ENCODE measurements at regions not wholly inside any gene's neighbourhood (a gene's known extent, or its start where the extent isn't known, plus 50 kb on each side); places are given as distances from the start of the nearest gene placed in this dataset.

DNA sequence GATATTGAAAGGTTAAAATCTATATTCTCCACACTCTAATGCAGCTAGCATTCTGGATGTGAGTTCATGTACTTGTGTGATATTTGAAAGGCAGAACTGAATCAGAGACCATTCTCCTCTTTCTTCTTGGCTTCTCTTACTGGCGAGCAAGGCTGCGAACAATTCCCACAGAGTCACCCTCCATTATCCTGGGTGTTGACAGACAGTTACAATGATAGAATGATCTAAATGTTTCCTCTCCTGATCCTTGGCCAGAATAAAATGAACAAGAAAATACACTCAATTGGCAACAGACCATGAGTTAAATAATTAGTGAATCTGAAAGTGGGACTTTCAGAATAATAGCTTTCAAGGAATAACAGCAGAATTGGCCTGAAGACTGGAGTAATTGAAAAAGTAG is 342.8 kb downstream of the RAPGEF2 start:
- DNase-seq = no peak

DNA sequence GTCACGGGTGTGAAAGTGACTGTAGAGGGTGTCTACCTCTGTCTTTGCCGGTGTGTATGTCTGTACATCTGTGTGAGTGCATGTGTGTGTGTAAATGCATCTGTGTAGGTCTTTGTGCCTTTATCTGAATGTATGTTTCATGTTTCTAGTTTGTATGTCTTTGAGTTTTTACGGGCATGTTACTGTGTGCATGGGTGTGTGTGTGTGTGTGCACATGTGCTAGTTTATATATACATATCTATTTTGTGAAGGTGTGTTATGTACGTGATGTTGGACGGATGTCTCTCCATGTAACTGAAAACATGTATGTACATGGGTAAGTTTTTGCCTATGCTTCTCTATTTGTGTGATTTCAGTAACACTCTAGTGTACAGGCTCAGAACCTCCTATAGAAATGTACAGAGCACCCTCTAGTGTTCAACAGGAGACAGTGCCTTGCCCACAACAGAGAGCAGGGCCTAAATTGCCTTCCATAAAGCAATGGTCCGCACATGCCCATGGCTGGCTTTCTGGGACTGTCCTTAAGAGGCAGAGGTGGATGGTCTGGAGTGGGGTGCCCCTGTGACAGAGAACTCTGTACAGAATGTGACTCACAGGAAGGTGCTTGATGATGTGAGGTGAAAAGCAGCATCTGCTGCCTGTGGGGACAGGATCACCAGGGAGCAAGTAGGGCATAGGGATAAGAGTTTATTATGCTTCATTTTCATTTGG is 343.5 kb downstream of the RAPGEF2 start:
- peak; percentile 4 for DNase-seq

DNA sequence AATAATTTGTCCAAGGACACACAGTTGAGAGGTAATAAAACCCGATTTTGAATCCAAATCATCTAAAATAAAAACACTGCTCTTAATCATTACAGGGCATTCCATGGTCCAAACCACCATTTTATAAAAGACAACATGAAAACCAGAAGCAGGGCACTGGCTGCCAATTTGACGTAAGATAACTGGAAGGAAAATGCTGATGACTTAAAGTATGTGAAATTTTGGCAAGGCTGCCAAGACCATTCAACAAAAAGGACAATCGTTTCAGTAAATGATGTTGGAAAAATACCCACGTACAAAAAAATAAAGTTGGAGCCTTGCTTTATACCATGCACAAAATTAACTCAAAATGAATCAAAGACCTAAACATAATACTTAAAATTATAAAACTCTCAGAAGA is 344.4 kb downstream of the RAPGEF2 start:
- no peak for DNase-seq

DNA sequence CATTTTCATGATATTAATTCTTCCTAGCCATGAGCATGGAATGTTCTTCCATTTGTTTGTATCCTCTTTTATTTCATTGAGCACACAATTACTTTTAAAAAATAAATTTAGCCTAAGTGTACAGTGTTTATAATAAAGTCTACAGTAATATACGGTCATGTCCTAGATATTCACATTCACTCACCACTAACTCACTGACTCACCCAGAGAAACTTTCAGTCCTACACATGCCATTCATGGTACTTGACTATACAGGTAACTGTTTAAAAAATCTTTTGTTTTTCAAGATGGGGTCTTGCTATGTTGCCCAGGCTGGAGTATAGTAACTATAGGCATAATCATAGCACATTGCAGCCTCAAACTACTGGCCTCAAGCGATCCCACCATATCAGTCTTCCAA is 348.1 kb downstream of the RAPGEF2 start:
- DNase-seq = no peak

DNA sequence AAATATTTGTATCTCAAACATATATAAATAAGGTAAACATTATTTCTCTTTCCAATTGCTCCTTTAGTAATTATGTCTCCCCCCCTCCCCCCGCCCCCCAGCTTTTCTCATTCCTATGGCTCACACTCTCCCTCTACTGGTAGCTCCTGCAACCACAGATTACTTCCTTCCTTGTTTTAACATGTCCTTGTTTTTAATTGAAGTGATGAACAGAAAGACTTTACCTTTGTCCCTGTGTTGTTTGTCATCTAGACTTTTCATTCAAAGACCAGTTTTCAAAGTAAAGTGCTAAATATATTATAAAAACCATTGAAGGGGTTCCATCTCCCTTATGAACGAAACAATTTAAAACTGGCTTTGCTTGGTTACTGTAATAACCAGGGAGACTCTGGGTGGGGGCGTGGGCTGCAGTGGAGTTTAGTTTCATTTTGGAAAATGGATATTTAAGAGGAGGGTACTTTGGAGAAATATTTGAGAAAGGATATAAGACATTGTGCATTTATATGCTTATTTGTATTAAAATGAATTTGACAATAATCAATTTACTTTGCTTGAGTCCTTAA is 352.9 kb downstream of the RAPGEF2 start:
- no peak for DNase-seq

DNA sequence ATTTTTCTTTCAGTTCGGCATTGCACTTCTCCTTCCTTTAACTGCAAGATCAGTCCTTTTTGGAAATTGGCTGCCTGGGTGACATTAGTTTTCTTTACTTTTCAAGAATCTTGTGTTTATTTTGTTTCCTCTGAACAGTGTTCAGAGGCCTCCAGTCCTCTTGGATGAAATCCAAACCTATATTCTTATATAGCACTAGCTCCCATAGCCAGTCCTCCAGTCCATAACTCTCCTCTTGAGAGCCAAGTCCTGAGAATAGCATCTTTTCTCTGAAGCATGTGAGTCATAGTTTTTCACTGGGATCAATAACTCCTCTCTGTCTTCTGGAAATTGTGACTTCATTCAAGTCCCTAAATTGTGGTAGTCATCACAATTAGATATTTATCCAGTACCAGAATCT is 357.5 kb downstream of the RAPGEF2 start:
- no peak for DNase-seq

DNA sequence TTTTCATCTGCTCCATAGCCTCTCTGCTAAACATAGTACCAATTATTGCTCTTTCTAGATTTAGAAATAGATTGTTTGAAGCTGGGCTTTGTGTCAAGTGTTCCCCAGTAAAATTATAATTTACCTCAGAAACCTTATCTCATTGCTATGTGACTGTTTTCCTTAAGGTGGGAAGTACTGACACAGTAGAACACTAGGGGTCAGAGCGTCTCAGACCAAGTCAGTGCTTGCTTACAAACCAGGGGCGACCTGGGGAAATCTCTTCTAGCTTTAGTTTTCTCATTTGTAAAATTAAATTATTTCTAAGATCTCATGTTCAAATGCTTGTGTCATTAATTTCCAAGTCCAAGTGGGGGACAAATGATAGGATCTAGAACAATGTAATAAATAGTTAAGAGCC is 360.4 kb downstream of the RAPGEF2 start:
- DNase-seq = no peak

DNA sequence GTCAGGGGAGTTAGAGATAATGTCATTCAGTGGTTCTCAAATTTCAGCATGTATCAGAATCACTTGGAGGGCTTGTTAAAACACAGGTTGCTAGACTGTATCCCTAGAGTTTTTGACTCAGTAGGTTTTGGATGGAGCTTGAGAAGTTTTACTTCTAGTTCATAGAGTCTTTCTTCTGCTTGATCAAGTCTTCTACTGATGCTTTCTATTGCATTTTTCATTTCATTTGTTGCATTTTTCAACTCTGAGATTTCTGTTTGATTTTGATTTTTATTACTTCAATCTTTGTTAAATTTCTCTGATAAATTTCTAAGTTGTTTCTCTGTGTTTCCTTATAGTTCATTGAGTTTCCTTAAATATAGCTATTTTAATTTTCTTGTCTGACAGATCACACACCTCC is 361.4 kb downstream of the RAPGEF2 start:
- DNase-seq = no peak

DNA sequence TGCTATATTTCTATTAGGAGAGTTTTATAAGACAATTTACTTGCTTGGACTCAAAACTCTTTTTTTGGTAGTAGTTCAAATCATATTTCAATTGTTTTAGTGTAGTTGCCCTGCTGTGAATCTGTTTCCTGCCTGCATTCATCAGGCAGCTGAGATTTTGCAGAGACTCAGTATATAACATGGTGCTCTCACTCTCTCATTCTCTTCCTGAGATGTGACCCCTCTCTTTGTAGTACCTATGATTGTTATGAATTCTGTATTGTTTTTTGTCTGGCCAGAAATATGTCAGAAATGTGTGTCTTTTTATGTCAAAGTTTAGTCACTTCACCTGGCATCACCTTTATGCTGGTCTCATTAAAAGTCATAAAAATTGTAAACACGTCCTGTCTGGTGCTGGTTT is 374.0 kb downstream of the RAPGEF2 start:
- no peak for DNase-seq

DNA sequence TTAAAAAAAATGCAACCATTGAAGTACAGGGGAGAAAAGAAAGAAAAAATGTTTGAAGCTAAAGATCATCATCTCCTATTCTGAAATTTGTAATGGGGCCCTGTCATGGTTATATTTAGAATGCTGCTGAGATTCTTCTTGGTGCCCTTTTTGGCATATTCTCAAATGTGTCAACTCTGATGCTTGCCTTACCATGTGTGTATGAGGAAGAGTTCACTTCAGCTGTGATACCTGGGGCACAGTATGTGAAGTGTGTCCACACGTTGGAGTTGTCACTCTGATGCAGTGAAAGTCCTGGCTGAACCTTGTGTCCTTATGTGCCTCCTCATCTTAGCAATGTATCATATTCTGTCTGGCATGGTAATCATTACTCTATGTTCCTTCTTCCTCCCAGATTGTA is 377.9 kb downstream of the RAPGEF2 start:
- DNase-seq = no peak

DNA sequence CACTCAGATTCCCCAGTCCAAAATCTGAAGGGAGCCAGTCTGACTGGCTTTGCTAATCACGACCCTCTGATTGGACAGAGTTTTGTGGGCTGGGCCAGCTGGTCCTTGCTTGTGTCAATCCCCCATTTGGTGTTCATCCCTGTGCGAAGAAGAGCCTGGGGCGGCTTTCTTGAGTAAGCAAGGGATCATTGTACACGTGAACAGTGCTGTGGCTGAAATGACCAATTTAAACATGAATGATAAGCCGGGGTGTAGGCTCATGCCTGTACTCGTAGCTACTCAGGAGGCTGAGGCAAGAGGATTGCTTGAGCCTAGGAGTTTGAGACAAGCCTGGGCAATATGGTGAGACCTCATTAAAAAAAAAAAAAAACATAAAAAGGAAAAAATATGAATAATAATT is 379.1 kb downstream of the RAPGEF2 start:
- no peak for DNase-seq

DNA sequence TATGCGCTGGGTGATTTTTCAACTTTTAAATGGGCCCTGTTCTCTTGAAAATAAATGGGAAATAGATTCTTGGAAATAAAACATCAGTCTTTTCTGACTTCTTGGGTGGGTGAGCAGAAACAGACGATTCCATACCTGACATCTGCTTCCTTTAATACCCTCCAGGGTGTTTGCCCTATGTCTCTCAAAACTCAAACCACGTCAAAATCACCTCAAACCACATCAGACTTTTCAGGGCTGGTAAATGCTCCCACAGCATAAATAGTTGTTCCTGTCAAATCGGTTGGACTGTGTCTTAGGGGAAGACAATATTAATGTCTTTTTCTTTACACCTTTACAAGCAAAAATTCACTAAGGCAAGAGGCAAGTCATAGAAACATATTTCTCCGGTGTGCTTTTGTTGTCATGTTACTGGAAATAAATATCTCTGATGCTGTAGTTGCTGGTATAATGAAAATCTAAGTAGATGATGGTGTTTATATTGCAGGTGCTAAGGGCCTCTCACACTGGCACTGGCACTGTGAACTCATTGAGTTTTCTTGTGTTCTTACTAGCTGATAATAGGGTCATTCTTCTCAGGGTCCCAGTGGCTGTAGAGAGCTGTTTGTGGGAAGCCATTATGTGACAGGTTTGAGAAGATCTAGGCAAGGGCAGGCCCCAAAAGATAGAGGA is 380.4 kb downstream of the RAPGEF2 start:
- DNase-seq = no peak

DNA sequence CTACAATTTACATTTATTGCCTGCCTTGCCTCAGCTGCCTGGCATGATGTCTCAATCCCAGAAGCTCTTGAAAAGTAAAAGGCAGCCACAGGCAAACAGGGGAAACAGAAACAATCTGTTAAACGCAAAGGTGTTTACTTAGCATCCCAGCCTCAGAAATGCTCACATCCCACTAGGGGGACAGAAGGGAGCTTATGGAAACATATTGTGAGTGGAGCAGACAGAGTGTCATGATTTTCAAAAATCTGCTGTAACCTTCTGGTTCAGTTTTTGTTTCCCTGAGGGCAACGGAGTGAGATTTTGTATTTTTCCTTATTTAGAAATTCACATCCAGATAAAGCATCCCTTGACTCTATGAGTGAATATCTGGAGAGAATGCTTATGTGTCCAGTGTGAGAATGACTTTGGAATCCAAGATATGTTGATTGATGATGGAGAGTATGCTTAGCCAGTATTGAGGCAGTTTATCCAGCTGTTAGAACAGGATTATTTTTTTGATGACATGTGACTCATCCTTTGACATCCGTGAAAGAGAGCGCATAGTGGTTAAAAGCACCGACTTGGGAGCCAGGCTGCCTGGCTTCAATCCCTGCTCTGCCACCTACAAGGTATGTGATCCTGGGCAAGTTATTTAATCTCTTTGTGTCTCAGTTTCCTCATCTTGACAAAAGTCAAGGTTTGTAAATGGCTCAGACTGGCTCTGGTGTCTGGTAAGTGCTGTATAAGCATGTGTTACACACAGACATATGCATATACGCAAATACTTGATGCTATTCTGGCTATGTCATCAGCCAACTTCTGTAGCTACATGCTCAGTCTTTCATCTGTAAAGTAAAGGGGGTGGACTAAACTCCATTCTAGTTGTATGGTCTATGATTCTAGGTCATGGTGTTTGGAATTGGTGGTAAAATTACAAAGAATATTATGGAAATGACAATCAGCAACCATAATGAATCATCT is 381.2 kb downstream of the RAPGEF2 start:
- no peak for DNase-seq

DNA sequence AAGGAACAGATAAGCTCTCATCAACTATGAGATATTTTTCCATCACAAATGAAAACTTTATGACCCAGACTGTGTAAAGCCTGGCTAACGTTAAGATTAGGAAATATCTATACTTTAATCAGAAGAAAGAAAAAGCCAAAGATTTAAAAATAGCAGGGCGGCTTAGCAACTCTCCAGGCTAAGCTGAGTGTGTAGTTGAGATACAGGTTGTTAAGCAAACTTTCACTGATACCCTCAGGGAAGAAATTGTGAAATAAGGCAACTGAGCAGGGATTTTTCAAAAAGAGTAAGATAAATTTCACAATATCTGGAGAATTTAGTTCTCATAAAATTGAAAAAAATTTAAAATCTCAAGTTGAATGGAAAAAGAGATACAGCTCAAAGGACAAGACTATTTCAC is 382.0 kb downstream of the RAPGEF2 start:
- DNase-seq = no peak

DNA sequence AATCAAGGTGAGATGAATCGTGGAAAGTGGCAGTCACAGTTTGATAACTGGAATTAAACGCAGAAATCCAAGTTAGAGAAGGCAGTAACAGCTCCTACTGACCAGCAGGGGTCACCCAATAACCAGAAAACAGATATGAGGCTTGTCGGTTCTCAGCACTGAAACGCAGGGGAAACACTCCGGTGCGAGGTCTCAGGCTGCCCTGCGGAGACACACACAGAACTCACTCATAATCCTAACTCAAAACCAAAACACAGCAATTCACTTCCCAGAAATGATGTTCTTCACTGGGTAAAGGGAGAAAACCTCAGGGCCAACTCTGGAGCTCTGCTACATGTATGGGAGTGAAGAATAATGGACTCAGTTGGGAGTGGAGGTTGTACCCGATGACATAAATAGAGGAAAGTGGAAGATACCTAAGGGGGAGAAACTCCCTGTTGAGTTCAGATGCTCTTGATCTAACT is 384.4 kb downstream of the RAPGEF2 start:
- DNase-seq = no peak

DNA sequence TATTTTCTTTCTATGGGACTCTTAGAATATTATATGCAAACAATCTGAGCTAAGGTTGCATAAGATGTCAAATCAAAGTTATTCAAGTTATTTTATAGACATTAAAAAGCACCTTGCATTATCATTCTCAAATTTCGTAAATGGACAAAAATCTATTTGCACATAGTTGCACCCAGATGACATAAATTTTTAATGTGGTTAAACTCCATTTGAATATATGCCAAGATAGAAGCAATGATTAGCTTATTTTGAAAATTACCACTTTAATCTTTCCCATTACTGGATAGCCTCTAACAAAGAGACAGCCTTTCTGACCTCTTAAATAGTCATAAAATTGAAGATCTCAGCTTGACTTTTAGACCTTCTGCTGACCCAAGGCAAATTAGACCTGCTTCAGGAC is 386.8 kb downstream of the RAPGEF2 start:
- no peak for DNase-seq

DNA sequence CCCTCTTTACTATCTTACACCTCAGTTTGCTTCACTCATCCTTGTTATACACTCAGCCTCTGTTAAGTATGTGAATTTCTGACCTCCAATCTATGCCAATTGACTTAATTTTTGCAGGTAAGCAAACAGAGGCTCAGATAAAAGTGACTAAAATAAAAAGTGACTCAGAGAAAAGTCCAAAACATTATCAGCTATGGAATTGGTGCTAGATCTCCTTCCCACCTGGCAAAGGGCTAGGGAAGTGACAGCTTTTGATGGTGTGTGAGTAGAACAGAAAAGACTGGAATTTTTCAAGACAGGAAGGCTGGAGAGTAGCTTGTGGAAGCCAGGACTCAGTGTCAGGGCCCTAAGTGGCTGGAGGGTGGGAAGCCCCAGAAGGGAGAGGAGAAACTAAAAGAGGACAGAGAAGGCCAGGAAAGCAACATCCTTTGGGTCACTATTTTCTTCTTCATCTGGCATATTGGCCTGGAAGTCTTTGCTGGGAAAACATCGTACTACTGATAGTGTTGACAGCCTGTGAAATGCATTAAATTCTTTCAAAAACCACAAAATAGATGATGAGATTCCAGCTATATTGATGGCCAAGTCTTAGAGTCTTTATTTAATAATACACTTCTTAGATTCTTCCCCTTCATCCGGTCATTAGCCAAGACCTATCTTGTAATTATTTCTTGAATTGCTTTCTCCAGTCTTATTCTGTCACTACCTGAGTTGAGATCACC is 392.8 kb downstream of the RAPGEF2 start:
- no peak for DNase-seq

DNA sequence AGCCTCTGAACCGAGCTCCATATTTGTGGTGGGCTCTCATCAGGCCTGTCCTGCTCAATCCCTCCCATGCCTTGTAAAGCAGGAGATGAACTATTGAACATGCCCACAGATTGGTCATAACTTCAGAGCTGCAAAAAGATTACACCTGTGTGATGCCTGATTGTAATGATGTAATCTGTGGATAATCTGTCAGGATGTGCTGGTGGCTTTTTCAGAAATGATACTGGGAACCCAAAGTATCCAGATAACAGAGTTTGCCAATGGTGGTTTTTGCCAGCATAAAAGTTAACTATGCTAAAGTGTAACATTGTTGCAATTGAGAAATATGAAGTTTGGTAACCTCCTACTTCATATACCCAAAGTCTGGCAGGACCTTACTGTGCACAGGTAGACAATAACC is 393.4 kb downstream of the RAPGEF2 start:
- DNase-seq = no peak

DNA sequence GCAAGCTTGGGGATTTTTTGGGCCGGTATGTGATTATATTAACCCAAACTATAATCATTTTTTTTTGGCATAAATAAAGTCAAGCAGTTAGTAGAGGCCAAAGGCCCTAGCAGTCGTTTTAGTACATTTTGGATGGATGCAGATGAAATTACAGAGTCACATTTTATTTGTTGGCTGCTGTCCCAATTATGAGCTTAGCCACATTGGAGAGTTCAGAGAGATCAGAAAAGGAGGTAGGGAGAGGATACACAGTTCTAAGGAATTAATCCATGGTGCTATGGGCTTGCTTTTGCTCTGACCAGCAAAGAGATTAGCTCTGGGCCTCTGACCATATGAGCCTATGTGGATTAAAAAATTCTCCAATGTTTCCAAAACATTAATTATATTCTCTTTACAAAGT is 395.1 kb downstream of the RAPGEF2 start:
- no peak for DNase-seq

DNA sequence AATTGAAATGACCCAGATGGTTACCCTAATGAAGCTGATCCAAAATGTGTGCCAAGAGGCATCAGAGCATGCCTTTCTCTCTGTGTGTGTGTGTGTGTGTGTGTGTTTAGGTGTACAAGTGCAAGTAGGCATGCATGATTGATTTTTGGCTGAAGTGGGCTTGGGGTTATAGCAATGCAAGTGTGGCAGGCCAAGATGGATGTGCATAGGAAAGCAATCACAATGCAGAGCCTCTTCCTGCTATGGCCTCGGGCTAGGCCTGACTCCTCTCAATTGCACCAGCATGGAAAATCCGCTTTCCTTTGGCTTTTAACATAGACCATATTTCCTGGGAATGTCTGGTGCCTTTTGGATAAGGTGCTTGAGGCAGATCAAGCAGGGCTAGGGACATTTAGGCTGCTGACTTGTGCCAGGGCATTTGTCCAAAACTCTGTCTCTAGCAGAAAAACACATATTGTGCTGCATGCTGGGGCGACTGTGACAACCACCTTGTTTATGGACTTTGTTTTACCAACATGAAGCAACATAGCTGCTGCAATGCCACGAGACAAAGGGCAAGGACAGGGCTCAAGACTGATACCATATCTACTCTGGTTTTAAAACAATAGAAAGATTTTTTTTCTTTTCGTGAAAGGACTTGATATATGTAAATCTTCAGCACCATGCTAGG is 395.7 kb downstream of the RAPGEF2 start:
- no peak for DNase-seq

DNA sequence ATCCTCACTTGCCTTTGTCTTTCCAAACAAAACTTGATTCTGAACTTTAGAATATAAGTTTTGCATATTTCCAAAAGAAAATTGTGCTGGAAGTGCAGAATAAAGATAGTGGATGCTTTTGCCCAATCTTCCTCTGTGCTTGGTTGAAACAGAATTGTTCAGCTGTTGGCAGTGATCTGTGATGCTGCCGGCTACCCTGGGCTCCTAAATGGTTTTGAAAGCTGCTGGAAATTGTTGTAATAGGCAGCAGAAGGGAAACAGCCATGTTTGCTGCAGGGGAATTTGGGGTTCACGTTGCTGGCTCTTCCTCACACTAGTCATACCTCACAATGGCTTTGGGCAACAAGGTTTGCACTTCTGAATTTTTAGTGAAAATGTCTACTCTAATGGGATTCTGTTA is 398.0 kb downstream of the RAPGEF2 start:
- no peak for DNase-seq
